ENCODE measurements at regions not wholly inside any gene's neighbourhood (a gene's known extent, or its start where the extent isn't known, plus 50 kb on each side); places are given as distances from the start of the nearest gene placed in this dataset.
A peak's percentile ranks its signal among the peaks of the same experiment; 100 is the strongest.

GRCh38 chr12:30442461-30442860, 253.2 kb downstream of the IPO8 start:
- Histone ChIP-seq H3K4me1 (peaks cover 0 to 12% (median 0%) of the 10 kb centered on the region in 3 donors), H3K27me3 (no peaks in the 10 kb centered on the region), H3K9me3 (no peaks in the 10 kb centered on the region), H3K36me3 (no peaks in the 10 kb centered on the region), H3K4me3 (no peak overlapping the region), H3K27ac (no peak overlapping the region)
- ATAC-seq = no peak
- intact Hi-C loops (cut with DNase I) = no loop called here
- DNase-seq = no peak
- FAIRE-seq = no peak
- TF ChIP-seq CTCF (IDR thresholded peaks at IDR 0.05) = no peak

- no peak overlapping the region for H3K27ac ChIP-seq
- WGBS, 2 donors = 84 to 85% methylated on average over 7 of the region's 7 CpGs
- DNase-seq (no peak), ATAC-seq (peak in 3 of 4 donors; percentile 34 to 49 (median 42)), FAIRE-seq (no peak)
- peaks cover 0 to 13% (median 0%) of the 10 kb centered on the region in 3 donors for H3K4me1 ChIP-seq
- no peaks in the 10 kb centered on the region for H3K36me3 ChIP-seq
- H3K27me3 ChIP-seq = no peaks in the 10 kb centered on the region
- peak in 1 of 4 donors; percentile 16 for TF ChIP-seq CTCF (IDR thresholded peaks at IDR 0.05)
- intact Hi-C loops (cut with DNase I) = no loop called here
- H3K4me3 ChIP-seq = no peak overlapping the region
- no peaks in the 10 kb centered on the region for H3K9me3 ChIP-seq
Observed at GRCh38 chr12:30440826-30441602, 254.7 kb downstream of the IPO8 start.

GRCh38 chr12:30439201-30439600, 256.5 kb downstream of the IPO8 start:
- Histone ChIP-seq H3K4me1 (peaks cover 0 to 13% (median 0%) of the 10 kb centered on the region in 3 donors), H3K4me3 (no peak overlapping the region), H3K9me3 (no peaks in the 10 kb centered on the region), H3K36me3 (no peaks in the 10 kb centered on the region), H3K27me3 (no peaks in the 10 kb centered on the region), H3K27ac (peak overlapping the region in 2 of 4 donors; percentile 6 to 42)
- intact Hi-C loops (cut with DNase I) = no loop called here
- DNase-seq (no peak), FAIRE-seq (no peak), ATAC-seq (no peak)
- TF ChIP-seq CTCF (IDR thresholded peaks at IDR 0.05) = no peak
- 83 to 98% methylated on average over 4 of the region's 4 CpGs for WGBS, 2 donors

- no peak for TF ChIP-seq CTCF (IDR thresholded peaks at IDR 0.05)
- no peaks in the 10 kb centered on the region for H3K36me3 ChIP-seq
- H3K4me1 ChIP-seq = peaks cover 0 to 13% (median 0%) of the 10 kb centered on the region in 3 donors
- no peaks in the 10 kb centered on the region for H3K9me3 ChIP-seq
- ATAC-seq = peak; percentile 28 to 77 (median 61)
- peak overlapping the region in 2 of 4 donors; percentile 6 to 42 for H3K27ac ChIP-seq
- 44 to 53% methylated on average over 1 of the region's 1 CpG for WGBS, 2 donors
- intact Hi-C loops (cut with DNase I) = no loop called here
- H3K4me3 ChIP-seq = no peak overlapping the region
- no peaks in the 10 kb centered on the region for H3K27me3 ChIP-seq
- no peak for DNase-seq
- no peak for FAIRE-seq
Observed at GRCh38 chr12:30438601-30439041, 257.0 kb downstream of the IPO8 start.

GRCh38 chr12:30437616-30438015, 258.1 kb downstream of the IPO8 start:
- TF ChIP-seq CTCF (IDR thresholded peaks at IDR 0.05) = no peak
- H3K9me3 ChIP-seq = no peaks in the 10 kb centered on the region
- no peaks in the 10 kb centered on the region for H3K36me3 ChIP-seq
- FAIRE-seq = no peak
- no peaks in the 10 kb centered on the region for H3K27me3 ChIP-seq
- intact Hi-C loops (cut with DNase I) = no loop called here
- H3K27ac ChIP-seq = peak overlapping the region in 1 of 4 donors; percentile 9
- no peak for DNase-seq
- peak; percentile 48 to 83 (median 74) for ATAC-seq
- no peak overlapping the region for H3K4me3 ChIP-seq
- H3K4me1 ChIP-seq = peaks cover 0 to 13% (median 0%) of the 10 kb centered on the region in 3 donors
